HG02798 (cell line): ENCODE measurements at regions not wholly inside any gene's neighbourhood (a gene's known extent, or its start where the extent isn't known, plus 50 kb on each side); places are given as distances from the start of the nearest gene placed in this dataset.

Experiments used
- ATAC-seq: cut with Tn5 transposase; IDR thresholded peaks from one replicate; pipeline ENCODE4 v1.9.1; 2021; ENCODE audit warnings: mild to moderate bottlenecking; ENCODE audit not compliant: unreplicated experiment, poor library complexity

DNA sequence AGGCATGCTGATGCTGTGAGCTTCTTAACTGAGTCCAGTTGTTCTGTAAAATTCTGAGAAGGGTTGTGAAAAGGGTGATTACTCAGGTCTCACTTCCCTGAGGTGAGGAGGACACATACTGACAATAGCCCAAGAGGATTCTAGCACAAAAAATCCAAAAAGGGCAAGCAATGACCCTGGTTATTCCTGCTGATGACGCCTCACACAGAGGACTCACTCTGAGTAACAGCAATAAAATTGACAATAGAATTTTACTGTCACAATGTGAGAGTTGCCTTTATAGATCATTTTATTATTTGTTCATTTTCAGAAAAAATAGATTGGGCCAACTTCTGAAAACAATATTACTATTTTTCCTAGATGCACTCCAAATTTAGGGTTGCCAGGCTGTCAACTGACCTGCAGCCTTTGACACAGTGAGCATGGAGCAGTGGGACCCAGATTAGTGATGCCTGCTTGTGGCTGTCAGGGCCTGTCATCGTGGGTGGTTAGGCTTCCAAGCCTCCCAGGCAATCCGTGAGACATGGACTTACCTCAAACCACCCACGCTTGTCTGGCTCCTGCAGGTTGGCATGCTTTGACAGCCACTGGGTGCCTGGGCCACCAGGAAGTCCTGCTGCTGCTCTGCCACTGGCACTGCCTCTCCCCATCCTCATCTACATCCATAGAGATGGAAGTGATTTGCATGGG is 396.0 kb upstream of the THBS1 start:
- ATAC-seq: no peak

DNA sequence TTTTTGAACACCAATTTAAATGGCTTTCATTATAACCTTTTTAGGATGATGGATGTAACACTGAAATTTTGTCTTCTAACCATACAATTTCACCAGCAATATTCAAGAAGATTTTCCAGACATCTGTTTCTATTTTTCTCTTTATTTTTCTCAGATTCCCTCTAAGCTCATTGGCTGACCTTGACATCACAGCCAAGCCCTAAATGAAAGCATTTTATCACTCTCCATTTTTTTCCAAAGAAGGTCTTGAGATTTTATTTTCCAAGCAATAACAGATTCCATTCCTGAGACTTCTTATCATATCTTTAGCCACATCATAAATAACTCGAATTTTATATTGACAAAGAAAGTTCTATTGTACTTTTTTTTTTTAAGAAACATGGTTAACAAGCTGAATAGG is 392.6 kb upstream of the THBS1 start:
- no peak for ATAC-seq

- ATAC-seq: no peak
Observed at GRCh38 chr15:39188930-39189329, 391.9 kb upstream of the THBS1 start.

GRCh38 chr15:39191871-39192291 is 389.0 kb upstream of the THBS1 start:
- ATAC-seq: no peak

GRCh38 chr15:39192351-39192750 is 388.5 kb upstream of the THBS1 start:
- ATAC-seq: no peak

DNA sequence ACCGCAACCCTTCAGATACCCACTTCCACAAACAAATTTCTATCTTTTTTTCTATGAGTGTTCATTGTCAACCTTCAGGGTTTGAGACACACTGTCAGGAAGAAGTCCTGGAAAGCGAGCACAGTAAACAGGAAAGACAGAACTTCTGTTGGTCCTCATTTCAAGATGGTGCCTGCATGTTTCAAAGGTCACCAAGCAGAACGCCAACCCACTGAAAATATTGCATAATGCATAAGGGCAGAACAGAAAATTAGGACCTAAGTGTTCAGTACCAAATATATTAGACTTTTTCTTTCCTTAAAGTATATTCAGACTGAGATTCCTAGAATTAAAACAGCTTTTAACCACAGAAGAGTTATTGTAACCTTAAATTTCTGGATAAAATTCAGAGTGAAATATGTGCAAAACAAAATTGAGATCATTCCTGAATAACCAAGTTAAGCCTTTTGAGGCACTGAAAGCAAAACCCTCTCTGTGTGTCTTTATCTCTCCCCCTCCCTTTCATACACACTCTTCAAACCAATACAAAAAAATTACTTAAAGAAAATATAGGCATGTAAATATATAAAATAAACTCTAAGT is 387.8 kb upstream of the THBS1 start:
- ATAC-seq: no peak

DNA sequence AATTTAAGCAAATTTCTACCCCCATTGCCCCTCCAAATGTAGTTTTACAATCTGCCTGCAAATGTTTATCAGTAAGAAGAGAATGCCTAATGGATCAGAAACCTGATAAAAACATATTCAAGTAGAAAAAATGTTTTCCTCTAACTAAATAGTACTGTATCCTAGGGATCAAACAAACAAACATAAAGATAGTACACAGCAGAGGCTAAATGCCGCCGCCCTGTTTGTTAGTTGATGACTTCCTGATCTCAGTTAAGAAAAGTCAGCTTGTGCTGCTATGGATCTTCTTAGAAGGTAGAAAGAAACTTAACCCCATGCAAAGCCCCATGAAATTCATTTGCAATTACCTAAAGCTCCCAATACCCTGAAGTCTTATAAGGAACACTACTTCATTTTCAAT is 387.3 kb upstream of the THBS1 start:
- no peak for ATAC-seq

- ATAC-seq: no peak
Observed at GRCh38 chr15:39194106-39194830, 386.6 kb upstream of the THBS1 start.

DNA sequence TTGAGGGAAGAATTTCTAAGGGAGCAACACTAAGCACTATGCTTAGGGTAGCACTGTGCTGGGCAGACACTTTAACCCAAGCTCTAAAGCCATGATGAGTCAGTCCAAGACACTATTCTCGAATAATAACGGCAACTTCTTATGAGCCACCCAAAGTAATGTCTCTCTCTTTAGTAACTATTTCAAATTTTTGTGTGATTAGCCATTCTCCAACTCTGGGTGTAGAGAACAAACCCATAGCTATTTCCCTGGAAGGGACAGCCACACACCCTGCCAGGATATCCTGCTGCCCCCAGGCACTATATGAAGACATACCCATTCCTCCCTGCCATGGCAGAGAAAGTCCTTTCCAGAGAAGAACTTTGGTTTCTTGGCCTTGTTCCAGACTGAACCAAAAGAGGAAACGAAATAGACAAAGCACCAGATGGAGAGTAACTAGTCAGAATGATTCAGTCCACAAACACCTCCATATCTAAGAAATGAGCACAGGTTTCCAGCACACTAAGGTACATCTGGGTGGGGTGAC is 384.9 kb upstream of the THBS1 start:
- no peak for ATAC-seq

DNA sequence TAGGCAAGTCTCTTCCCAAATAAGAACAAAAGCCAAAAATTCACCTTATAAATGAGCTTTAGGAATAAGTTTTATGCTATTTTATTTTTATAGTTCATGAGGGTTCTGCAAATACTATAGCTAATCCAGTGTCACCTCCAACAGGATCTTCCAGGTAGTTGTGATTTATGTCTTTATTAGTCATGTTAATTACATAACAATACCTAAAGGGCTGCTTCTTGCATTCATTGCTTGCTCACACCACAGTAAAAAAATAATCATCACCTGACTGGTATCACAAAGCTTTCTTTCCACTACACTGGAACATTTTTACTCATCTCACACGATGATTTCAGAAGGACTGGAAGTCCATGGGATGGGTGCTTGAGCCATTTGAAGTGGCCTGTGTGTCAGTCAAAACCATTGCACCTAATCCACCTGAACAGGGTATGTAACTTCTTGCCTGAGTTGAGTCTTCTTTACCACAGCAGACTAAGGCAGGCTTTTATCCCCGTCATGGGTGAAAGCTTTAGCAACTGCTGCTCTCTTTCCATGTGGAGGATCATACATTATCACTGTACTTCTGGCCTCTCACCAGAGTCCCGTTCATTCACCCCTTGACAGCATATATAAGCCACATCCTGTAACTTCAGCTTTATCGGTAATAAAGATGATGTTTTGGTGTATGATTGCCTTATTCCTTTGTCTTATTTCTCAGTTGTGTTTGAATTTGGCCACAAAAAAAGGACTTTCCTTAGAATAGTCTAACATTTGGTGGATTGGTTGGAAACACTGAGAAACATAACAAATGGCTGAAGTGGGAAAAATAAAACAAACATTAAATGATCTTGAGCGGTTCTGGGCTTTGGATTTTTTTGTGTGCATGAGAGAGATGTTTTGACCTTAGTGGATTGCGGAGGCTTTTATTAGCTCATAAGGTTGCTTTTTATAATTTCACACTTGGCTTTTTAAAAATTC is 382.6 kb upstream of the THBS1 start:
- ATAC-seq: no peak

DNA sequence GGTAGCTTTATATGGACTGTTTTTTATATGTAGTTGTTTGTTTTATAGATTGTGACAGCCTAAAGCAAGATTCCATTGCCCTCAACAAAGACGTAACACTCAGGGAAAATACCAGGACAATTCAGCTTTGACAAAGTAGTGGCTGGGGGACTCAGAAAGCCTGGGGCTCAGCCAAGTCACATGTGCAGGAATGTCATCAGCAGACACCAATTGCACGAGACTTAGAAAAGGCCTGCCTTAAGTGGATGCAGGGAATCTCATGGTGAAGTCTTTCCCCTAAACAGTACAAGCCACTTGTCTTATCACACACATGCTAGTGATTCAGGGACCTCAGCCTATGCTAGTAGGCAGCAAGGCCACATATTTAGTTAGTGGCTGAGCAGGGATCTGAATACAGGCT is 381.8 kb upstream of the THBS1 start:
- no peak for ATAC-seq

- ATAC-seq: no peak
Observed at GRCh38 chr15:39200586-39200985, 380.3 kb upstream of the THBS1 start.

GRCh38 chr15:39202641-39203040 is 378.2 kb upstream of the THBS1 start:
- ATAC-seq: no peak

DNA sequence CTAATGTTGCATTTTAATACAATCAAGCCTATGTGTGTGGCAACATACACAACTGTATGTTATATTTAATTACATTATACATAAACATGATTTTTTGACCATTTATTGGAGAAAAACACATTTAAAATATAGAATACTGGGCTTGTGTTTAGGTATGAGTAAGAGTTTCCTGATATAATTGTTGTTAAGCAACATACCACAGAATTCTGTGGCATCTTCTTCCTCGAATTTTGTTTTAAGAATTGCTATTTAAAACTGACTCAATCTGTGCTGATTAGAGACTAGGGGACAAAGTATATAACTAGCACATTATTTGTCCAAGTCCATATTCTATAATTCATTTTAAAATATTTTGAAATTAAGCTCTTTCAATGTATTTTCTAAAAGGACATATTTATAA is 376.8 kb upstream of the THBS1 start:
- ATAC-seq: no peak

- ATAC-seq: no peak
Observed at GRCh38 chr15:39205081-39205480, 375.8 kb upstream of the THBS1 start.

- ATAC-seq: no peak
Observed at GRCh38 chr15:39205506-39206371, 375.1 kb upstream of the THBS1 start.

GRCh38 chr15:39207532-39208115 is 373.3 kb upstream of the THBS1 start:
- no peak for ATAC-seq

DNA sequence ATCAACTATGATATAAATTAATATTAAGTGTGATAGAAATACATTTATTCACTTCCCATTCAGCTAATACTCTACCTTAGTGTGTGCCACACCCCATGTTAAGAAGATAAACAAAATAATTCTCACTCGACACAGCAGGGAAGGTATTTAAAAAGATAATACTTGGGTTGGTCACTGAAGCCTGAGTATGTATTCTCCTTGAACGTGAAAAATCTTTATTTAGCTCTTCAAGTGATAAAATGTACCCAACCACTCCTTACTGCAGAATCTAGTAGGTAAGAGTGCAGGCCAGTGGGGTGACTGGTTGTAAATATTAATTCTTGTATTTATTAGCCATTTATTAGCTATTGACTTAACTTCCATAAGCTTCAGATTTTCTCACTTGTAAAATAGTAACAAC is 372.7 kb upstream of the THBS1 start:
- no peak for ATAC-seq

GRCh38 chr15:39209548-39210211 is 371.2 kb upstream of the THBS1 start:
- ATAC-seq: no peak
